MCF 10A (cell line): ENCODE measurements at regions not wholly inside any gene's neighbourhood (a gene's known extent, or its start where the extent isn't known, plus 50 kb on each side); places are given as distances from the start of the nearest gene placed in this dataset.

Experiments used
- BruUV-seq: library from RNA; stranded (reverse); fragments of 400-500 nt; replicated peaks from 2 replicates; lab custom pipeline; 2021; lab: Mats Ljungman, UMichigan
- CTCF ChIA-PET: fragments of 300-600 bp; sonication (Branson Sonifier 250); formaldehyde crosslinking; extraction: SDS; loops from one replicate; lab custom pipeline; 2021; ENCODE audit warnings: antibody characterized with exemption, inconsistent platforms; lab: Yijun Ruan, JAX
- POLR2A ChIA-PET: fragments of 300-600, 350-650 bp; sonication (Branson Sonifier 250); formaldehyde crosslinking; extraction: SDS; loops from one replicate; lab custom pipeline; 2020; ENCODE audit warnings: antibody characterized with exemption, inconsistent platforms; lab: Yijun Ruan, JAX
- DNase-seq: peaks from one replicate; pipeline ENCODE4 v3.0.0-alpha.2; 2018; ENCODE audit not compliant: unreplicated experiment
- H3K27ac Mint-ChIP-seq: one replicate; pipeline ENCODE4 v1.8.0; 2022; ENCODE audit warnings: mild to moderate bottlenecking, low read depth, mixed read lengths; ENCODE audit not compliant: unreplicated experiment
- H3K27me3 Mint-ChIP-seq: one replicate; pipeline ENCODE4 v1.8.0; 2022; ENCODE audit warnings: mixed read lengths; ENCODE audit not compliant: insufficient read depth, unreplicated experiment
- H3K36me3 Mint-ChIP-seq: one replicate; pipeline ENCODE4 v1.8.0; 2022; ENCODE audit warnings: mild to moderate bottlenecking, moderate library complexity, mixed read lengths; ENCODE audit not compliant: insufficient read depth, unreplicated experiment
- H3K4me1 Mint-ChIP-seq: one replicate; pipeline ENCODE4 v1.8.0; 2022; ENCODE audit warnings: mixed read lengths; ENCODE audit not compliant: insufficient read depth, unreplicated experiment
- H3K4me3 Mint-ChIP-seq: one replicate; pipeline ENCODE4 v1.8.0; 2022; ENCODE audit warnings: mild to moderate bottlenecking, moderate library complexity, mixed read lengths; ENCODE audit not compliant: unreplicated experiment
- H3K9me3 Mint-ChIP-seq: one replicate; pipeline ENCODE4 v1.8.0; 2022; ENCODE audit warnings: mixed read lengths; ENCODE audit not compliant: unreplicated experiment
- CTCF ChIP-seq: fragments of 200-600 bp; IDR thresholded peaks from one replicate; pipeline ENCODE4 v1.8.0; 2022; ENCODE audit warnings: antibody characterized with exemption, mild to moderate bottlenecking; ENCODE audit not compliant: unreplicated experiment
- intact Hi-C: fragments of 100-400 bp; cut with micrococcal nuclease; formaldehyde crosslinking; loops from 2 replicates; pipeline ENCODE4 v1.14.1; 2022

- Mint-ChIP-seq H3K27ac (no peak overlapping the region), H3K4me3 (no peak overlapping the region), H3K9me3 (peaks cover 6% of the 10 kb centered on the region), H3K27me3 (no peaks in the 10 kb centered on the region), H3K36me3 (no peaks in the 10 kb centered on the region), H3K4me1 (no peaks in the 10 kb centered on the region)
- BruUV-seq: no TSS peak
- DNase-seq: no peak
- no peak for TF ChIP-seq CTCF
- POLR2A ChIA-PET: no interaction called here
- intact Hi-C loops: no loop called here
- CTCF ChIA-PET: no interaction called here
These were observed 852.6 kb downstream of the LRFN5 start for GRCh38 chr14:42459171-42459685.

- no peaks in the 10 kb centered on the region for H3K9me3 Mint-ChIP-seq
- intact Hi-C loops: no loop called here
- DNase-seq: no peak
- H3K27me3 Mint-ChIP-seq: no peaks in the 10 kb centered on the region
- BruUV-seq: no TSS peak
- H3K4me3 Mint-ChIP-seq: no peak overlapping the region
- H3K36me3 Mint-ChIP-seq: no peaks in the 10 kb centered on the region
- peaks cover 14% of the 10 kb centered on the region for H3K4me1 Mint-ChIP-seq
- POLR2A ChIA-PET: interaction anchor here (0.7 to 1.4 kb wide), 2 partner anchors 73 to 610 kb away, joined by 3 to 4 read pairs; no protein-coding TSS in a partner anchor
- no peak overlapping the region for H3K27ac Mint-ChIP-seq
- no peak for TF ChIP-seq CTCF
- CTCF ChIA-PET: no interaction called here
These were observed 834.9 kb downstream of the LRFN5 start for GRCh38 chr14:42441615-42442014.

- Mint-ChIP-seq H3K36me3 (no peaks in the 10 kb centered on the region), H3K9me3 (no peaks in the 10 kb centered on the region), H3K27ac (no peak overlapping the region), H3K27me3 (no peaks in the 10 kb centered on the region), H3K4me1 (peaks cover 14% of the 10 kb centered on the region), H3K4me3 (no peak overlapping the region)
- ChIA-PET POLR2A (no interaction called here), CTCF (interaction anchor here (0.6 kb wide), 1 partner anchor 99 kb away, joined by 3 read pairs; no protein-coding TSS in a partner anchor)
- no TSS peak for BruUV-seq
- no peak for DNase-seq
- intact Hi-C loops: no loop called here
- no peak for TF ChIP-seq CTCF
These were observed 831.1 kb downstream of the LRFN5 start for GRCh38 chr14:42437809-42438208.

GRCh38 chr14:42429401-42429800 lies 822.7 kb downstream of the LRFN5 start:
- peak; percentile 13 for DNase-seq
- Mint-ChIP-seq H3K4me1 (peaks cover 7% of the 10 kb centered on the region), H3K36me3 (no peaks in the 10 kb centered on the region), H3K9me3 (peaks cover 8% of the 10 kb centered on the region), H3K4me3 (no peak overlapping the region), H3K27me3 (no peaks in the 10 kb centered on the region), H3K27ac (no peak overlapping the region)
- no peak for TF ChIP-seq CTCF
- BruUV-seq: no TSS peak
- ChIA-PET POLR2A (no interaction called here), CTCF (interaction anchor here (0.6 kb wide), 1 partner anchor 10 kb away, joined by 3 read pairs; no protein-coding TSS in a partner anchor)
- intact Hi-C loops: no loop called here
